ENCODE measurements at regions not wholly inside any gene's neighbourhood (a gene's known extent, or its start where the extent isn't known, plus 50 kb on each side); places are given as distances from the start of the nearest gene placed in this dataset.

DNA sequence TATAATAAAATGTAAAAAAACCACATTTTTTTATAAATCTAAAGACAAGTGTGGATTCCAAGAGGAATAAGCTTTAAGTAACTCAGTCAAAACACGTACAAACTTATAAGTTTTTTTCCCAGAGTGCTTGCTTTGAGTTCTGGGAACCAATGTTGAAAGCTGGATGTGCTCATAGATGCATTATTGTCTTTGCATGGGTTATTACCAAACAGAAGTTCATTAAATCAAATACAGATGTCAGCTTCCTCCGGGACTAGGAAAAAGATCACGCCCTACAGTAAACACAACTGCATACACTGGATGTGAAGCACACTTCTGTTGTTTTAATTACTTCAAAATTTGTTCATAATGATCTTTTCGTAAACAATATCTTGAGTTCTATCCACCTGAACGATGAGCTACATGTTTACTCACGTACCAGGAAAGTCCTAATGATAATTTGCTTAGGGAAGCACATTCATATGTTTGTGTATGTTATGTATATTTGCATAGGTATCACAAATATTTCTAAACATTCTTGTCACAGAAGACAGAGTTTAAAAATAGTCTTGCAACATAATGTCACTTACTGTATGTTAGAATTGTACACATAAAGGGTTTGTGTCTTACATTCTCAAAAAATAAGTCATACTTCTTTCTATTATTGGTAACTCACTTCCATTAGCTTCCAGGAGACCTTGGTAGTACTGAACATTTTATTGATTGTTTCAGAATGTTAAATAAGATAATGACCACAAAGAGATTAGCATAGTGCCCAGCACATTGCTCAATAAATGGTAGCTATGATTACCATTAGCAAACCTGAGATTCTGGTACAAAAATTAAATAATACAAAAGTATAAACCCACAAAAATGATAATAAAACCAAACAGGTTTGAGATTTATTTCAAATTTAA is 427.4 kb downstream of the CETN3 start:
- no peak for DNase-seq

DNA sequence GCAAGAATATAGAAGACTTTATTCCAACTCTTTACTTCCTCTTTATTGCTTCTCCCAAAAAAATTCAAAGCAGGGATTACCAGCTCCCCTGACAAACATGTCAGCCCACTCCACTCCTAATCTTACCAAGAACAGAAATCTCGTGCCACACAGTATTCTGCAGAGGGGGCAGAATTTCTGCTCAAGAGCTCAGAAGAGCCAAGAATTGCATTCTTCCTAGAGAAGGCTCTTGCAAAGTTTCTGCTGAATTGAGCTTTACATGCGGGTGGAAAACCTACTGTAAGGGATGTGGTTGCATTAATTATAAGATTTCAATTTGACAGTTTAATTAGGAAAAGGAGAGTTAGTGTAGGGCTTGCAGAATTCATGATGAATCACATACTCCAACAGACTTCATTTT is 428.5 kb downstream of the CETN3 start:
- DNase-seq: no peak

GRCh38 chr5:89973516-89973915 is 436.0 kb downstream of the CETN3 start:
- no peak for DNase-seq

DNA sequence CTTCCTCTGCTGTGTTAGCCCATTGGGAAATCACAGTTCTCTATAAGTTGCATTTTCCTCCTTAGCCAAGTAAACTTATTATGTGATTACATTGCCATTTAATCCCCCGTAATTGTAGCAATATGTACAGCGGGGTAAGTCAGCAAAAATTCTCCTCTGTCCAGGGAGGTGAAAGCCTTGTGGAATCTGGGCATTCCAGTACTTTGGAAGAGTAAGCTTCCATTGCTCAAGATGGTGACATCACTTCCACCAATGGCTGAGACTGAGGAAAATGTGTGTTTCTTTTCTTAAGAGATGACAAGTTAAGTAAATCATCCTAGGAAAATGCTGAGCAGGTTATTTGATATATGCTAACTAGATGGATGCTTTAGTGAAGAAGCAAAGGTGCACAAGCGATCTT is 436.7 kb downstream of the CETN3 start:
- DNase-seq: no peak

- DNase-seq: no peak
Observed at GRCh38 chr5:89968958-89969381, 440.6 kb downstream of the CETN3 start.

- no peak for DNase-seq
Observed at GRCh38 chr5:89967771-89968444, 441.6 kb downstream of the CETN3 start.

DNA sequence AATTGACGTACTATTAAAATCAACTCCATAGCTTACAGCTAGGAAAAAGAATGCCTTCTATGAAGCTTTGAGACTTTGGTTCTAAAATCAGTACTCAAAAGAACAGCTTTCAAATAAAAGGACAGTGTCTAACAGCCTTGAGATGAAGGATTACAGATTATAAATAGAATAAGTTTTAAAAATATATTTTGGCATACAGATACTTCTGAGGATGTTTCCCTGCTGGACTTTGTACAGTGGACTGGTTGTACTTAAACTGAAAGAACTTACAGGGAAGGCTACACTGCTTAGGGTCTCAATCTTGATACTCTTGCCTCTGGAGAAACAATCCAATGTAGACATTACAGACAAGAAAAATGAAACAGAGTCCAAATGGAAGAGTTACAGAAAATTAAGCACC is 452.7 kb downstream of the CETN3 start:
- no peak for DNase-seq

- DNase-seq: no peak
Observed at GRCh38 chr5:89954916-89955315, 454.6 kb downstream of the CETN3 start.

GRCh38 chr5:89951876-89952275 is 457.7 kb downstream of the CETN3 start:
- no peak for DNase-seq

DNA sequence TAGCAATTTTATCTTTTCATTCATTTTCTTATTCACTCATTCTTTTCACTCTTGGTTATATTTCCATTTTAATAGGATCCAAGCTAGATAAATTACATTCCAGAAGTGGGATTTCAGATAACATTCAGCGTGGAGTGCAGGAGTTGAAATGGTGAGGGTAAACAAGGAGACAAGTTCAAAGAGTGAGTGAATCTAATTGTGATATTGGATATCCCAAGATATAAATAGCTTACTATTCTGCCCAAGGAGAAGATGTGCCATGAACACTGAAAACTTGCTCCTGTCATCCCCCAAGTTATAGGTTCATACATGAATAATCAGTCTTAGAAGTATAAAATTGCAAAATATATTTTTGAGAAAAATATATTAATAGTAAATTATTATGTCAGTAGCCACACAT is 459.3 kb downstream of the CETN3 start:
- DNase-seq: no peak

DNA sequence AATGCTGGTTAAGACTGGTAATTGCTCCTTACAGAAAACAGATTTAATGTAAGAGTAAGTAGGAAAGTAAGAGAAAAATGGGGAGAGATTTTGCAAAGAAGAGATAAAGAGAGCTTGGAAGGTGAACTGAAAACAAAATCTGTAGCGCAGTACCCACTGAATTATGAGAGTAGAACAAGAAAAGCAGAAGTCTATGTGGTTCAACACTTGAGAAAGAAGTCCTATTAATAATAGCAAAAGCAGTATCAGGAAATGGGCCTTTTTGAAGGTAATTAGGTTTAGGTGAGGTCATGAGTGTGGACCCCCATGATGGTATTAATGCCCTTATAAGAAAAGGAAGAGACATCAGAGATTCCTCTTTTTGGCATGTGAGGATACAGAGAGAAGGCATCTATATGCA is 460.6 kb downstream of the CETN3 start:
- DNase-seq: no peak

DNA sequence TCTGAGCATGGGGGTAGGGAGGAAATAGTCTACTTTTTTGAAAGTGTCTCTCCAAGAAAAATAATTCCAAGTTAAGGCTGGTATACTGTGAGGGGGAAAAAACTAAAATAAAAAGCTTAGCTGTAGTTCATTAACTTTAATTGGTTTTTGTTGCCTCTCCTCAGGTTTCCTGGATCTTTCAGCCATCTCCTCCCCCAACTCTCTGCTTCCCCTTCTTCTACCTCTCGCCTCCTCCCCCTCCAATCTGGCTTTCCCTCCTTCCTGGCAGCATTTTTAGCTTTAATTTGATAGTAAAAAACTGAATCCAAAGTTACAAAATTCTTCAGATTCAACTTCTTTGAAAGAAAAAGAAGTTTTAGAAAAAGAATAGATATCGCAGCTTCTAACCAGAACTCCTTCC is 462.6 kb downstream of the CETN3 start:
- no peak for DNase-seq

DNA sequence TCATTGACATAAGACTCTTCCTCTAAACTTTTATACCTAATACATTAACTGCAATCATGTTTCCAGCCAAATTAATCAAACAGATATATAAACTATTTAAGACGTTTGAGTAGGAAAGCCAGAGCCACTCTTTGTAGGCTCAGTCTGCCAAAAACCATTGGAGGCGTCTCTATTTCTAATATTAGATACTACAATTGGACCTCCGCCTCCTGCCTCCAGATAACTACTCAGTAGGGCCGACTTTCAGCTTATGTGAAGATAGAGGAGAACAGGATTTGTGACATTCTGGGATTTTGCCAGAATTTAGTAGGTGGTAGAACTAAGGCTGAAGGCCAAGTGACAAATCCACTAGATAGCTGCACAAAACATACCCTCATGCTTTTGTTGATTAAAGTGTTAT is 463.0 kb downstream of the CETN3 start:
- DNase-seq: no peak

GRCh38 chr5:89942171-89942570 is 467.4 kb downstream of the CETN3 start:
- no peak for DNase-seq

DNA sequence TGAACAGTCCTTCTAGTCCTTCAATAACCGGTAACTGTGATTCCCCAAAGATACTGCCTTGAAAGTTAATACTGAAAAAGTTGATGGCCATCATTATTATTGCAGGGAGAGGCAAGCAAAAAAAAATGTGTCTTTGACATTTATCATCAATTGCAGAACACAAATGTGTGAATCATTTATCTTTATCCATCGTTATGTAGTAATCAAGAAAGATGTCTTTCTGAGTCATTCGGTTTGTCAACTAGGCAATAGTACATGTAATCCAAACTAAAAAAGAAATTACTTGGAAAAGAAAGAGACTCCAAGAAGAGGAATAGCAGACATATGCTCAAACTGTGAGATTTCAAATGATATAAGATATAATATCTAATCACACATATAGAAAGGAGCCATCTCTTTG is 473.0 kb downstream of the CETN3 start:
- no peak for DNase-seq

DNA sequence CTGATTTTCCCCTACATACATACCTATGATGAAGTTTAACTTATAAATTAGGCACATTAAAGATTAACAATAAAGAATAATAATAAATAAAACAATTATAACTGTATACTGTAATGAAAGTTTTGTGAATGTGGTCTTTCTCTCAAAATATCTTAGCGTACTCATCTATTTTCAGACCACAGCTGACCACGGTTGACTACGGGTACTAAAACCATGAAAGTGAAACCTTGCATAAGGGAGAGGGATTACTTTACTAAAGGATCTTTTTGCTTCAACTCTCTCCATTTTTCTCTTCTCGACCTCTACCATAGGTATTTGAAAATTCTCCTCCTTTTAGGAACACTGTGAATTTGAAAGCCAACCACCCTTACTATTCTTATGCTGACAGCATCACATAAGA is 475.5 kb downstream of the CETN3 start:
- no peak for DNase-seq

GRCh38 chr5:89932771-89933181 is 476.8 kb downstream of the CETN3 start:
- DNase-seq: peak; percentile 73

DNA sequence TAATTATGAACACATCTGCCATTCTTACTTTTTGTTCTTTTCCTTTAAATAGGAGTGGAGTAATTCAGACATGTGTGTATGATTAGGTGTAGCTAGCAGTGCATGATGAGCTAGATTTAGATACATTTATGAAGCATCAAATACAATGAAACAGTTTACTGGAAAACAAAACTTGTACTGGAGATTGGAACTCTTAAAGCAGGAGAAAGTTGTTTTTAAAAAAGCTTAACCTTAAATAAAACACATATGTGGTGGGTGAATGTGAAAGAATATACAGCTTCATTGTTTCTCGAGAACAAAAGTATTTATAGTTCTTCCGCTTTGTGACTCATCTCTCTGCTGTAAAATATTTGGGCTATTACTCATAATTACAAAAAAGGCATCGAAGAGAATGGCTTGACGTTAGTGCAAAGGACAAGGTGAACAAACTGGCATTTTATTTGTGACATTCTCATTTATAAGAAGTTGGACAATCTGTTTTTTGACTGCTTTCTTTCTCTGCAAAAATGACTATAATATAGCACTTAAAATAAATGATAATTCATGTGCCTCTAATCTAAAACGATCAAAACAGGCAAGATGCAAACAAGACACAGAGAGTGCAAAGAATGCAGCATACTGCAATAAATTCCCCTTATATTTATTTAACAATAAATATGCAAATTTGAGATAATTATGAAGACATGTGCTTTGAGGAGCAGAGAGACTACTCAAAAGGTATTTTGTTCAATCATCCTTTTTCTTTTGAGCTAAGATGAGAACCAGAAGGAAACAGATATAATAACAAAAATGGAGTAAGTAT is 478.8 kb downstream of the CETN3 start:
- DNase-seq: peak; percentile 81

DNA sequence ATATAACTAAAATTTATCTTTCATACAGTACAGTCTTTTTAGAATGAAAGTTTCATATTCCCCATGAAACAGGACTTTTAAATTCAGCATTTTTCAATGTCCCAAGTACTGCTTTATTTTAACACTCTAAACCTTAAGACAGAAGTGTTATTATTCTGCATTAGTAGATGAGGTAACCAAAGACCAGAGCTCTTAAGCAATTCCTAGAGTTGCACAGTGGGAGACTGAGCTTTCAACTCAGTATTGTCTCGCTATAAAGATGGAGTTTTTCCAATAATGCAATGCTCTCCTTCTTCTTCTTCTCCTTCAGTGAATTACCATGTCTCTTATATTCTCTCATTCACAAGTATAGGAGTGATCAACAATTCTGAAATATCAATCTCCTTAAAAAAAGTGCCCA is 479.7 kb downstream of the CETN3 start:
- peak; percentile 2 for DNase-seq

DNA sequence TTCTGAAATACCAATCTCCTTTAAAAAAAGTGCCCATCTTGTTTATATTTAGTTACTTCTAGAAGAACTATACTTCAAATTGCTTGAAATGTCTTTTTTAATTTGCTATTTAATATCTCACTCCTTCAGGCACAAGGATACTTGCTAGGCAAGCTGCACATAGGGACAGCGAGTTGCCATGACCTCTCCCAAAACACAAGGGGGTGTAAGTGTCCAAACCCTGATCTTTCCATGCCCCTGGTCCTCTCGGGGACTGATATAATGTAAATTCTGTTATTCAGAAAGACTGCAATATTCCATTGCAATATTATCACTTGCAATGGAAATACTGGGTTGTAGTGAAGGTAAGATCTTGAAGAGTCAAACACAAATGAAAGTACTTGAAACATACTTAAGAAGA is 480.4 kb downstream of the CETN3 start:
- DNase-seq: no peak

DNA sequence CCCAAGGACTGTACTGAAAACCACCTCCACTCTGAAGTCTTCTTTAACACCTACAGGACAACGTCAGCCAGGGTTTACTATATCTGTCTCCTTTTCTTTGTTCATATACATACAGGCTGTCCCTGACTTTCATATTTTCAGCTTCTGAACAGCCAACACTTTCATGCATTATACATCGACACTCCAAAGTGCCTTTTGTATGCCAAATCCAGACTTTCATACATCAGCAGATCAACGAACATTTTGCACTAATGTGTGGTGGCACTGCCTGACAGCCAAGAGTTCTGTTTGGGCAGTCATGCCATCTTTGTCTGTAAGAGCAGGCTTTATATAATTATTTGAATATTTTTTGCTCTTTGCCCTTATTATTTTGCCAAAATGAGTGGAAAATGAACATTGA is 487.4 kb downstream of the CETN3 start:
- DNase-seq: no peak

- no peak for DNase-seq
Observed at GRCh38 chr5:89917112-89917511, 492.4 kb downstream of the CETN3 start.

DNA sequence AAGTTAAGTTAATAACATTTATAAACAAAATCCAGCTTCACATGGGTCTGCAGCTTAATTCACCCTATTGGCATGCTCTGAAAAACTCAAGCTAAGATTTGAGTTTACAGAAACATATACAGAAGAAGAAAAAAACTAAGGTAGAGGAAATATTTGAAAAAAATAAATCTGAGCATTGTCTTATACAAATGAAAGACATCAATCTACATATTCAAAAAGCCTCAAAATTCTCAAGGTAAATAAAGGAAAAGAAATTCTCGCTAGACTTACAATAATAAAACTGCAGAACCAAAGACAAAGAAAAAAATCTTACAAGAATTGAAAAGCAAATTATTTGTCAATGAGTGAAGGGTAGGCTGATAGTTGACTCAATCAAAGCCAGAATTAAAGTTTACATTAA is 493.4 kb downstream of the CETN3 start:
- DNase-seq: no peak
